ENCODE measurements at regions not wholly inside any gene's neighbourhood (a gene's known extent, or its start where the extent isn't known, plus 50 kb on each side); places are given as distances from the start of the nearest gene placed in this dataset.

GRCh38 chr1:30452925-30453324, 270.5 kb downstream of the MATN1 start:
- Histone ChIP-seq H3K36me3 (ENCODE audit: control insufficient read depth in 2 of 2, insufficient read depth in 2 of 2, low read length in 1 of 2) (no peaks in the 10 kb centered on the region), H3K79me2 (ENCODE audit: control insufficient read depth, insufficient read depth, low read length) (no peaks in the 10 kb centered on the region), H2AFZ (ENCODE audit: control insufficient read depth, low read depth, low read length) (no peak overlapping the region), H3K4me2 (ENCODE audit: control insufficient read depth, insufficient read depth) (no peak overlapping the region), H3K27ac (ENCODE audit: control insufficient read depth, insufficient read depth) (no peak overlapping the region), H3K4me1 (ENCODE audit: control insufficient read depth, insufficient read depth, low read length) (no peaks in the 10 kb centered on the region), H4K20me1 (ENCODE audit: control insufficient read depth, insufficient read depth) (no peaks in the 10 kb centered on the region), H3K27me3 (replicated peaks in 1 of 2; ENCODE audit: control insufficient read depth in 2 of 2, insufficient read depth in 2 of 2, low read length in 1 of 2) (no peaks in the 10 kb centered on the region), H3K4me3 (no peak overlapping the region), H3K9me3 (replicated peaks; ENCODE audit: control insufficient read depth, insufficient read depth, low read length) (no peaks in the 10 kb centered on the region), H3K9ac (ENCODE audit: control insufficient read depth, insufficient read depth, low read length) (no peak overlapping the region)
- no peak for DNase-seq (ENCODE audit: low read depth, low spot score)
- BruUV-seq (replicated peaks), result no TSS peak
- POLR2A ChIA-PET, result no interaction called here
- CTCF ChIA-PET, result no interaction called here
- intact Hi-C loops (cut with micrococcal nuclease; ENCODE audit: unreplicated experiment) (no loop called here), in situ Hi-C loops (cut with MboI) (no loop called here)
- SMC1A ChIA-PET (ENCODE audit: uncharacterized antibody, unreplicated experiment), result no interaction called here
- no peak for ATAC-seq
- no peak for TF ChIP-seq ZBTB40 (IDR thresholded peaks at IDR 0.05; ENCODE audit: borderline replicate concordance)
- TF ChIP-seq RAD51 (IDR thresholded peaks at IDR 0.05), result no peak
- no peak for TF ChIP-seq MTA3 (IDR thresholded peaks at IDR 0.05; ENCODE audit: borderline replicate concordance, low read length)
- no peak for TF ChIP-seq JUND (IDR thresholded peaks at IDR 0.05; ENCODE audit: low read depth, low read length)
- no peak for TF ChIP-seq BCLAF1 (IDR thresholded peaks at IDR 0.05)
- no peak for TF ChIP-seq NFYB (IDR thresholded peaks at IDR 0.05; ENCODE audit: insufficient read depth, low read depth, low read length)
- TF ChIP-seq ZNF384 (IDR thresholded peaks at IDR 0.05; ENCODE audit: borderline replicate concordance, low read depth, low read length), result no peak
- no peak for TF ChIP-seq HDGF (IDR thresholded peaks at IDR 0.05)
- TF ChIP-seq CEBPZ (IDR thresholded peaks at IDR 0.05; ENCODE audit: low read depth, low read length), result no peak
- TF ChIP-seq E2F4 (IDR thresholded peaks at IDR 0.05; ENCODE audit: low read depth, low read length), result no peak
- TF ChIP-seq HDAC2 (IDR thresholded peaks at IDR 0.05), result no peak
- no peak for TF ChIP-seq LARP7 (IDR thresholded peaks at IDR 0.05)
- RAD21 ChIA-PET (ENCODE audit: unreplicated experiment), result no interaction called here
- 21% methylated on average over 2 of the region's 2 CpGs for WGBS (ENCODE audit: insufficient coverage, insufficient replicate concordance, low lambda C conversion rate, missing lambda C conversion rate)
- FAIRE-seq, result no peak
